D721Med (cell line): ENCODE measurements at regions not wholly inside any gene's neighbourhood (a gene's known extent, or its start where the extent isn't known, plus 50 kb on each side); places are given as distances from the start of the nearest gene placed in this dataset.

Source experiments
- DNase-seq: peaks from one replicate; pipeline ENCODE4 v3.0.0; 2011; ENCODE audit warnings: low spot score; ENCODE audit not compliant: insufficient read length
- FAIRE-seq: peaks from 2 replicates; lab custom pipeline; 2011; peaks lifted over from hg19 to GRCh38; lab: Jason Lieb, UNC
- TF ChIP-seq, protein P1 (sequence below): IDR thresholded peaks from 2 replicates; pipeline ENCODE4 v1.5.1; 2012; ENCODE audit warnings: mild to moderate bottlenecking, control low read depth; ENCODE audit not compliant: insufficient read depth; ENCODE audit errors: missing control alignments

DNA sequence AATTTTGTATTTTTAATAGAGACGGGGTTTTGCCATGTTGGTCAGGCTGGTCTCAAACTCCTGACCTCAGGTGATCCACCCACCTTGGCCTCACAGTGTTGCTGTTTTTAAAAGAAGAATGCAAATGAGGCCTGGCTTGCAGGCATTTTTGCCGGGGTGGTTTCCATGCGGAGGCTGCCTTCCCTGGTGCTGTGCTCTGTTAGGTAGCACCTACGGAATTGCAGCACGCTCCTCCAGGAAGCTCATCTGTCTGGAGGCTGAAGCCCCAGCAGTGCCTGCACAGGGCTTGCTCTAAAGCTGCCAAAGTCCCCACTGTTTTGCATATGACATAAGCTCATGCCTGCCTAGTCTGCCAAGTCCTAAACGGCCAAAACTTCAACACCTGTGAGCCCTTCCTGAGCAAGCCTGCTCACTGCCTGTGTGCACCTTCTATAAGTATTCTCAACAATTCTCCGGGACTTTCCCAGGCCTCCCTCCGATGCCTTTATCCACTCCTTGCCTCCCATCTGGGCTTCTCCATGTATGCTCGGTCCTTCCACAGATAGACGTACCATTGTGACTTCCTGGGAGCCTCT is 551.3 kb upstream of the RAB6C start:
- TF ChIP-seq, protein P1, sequence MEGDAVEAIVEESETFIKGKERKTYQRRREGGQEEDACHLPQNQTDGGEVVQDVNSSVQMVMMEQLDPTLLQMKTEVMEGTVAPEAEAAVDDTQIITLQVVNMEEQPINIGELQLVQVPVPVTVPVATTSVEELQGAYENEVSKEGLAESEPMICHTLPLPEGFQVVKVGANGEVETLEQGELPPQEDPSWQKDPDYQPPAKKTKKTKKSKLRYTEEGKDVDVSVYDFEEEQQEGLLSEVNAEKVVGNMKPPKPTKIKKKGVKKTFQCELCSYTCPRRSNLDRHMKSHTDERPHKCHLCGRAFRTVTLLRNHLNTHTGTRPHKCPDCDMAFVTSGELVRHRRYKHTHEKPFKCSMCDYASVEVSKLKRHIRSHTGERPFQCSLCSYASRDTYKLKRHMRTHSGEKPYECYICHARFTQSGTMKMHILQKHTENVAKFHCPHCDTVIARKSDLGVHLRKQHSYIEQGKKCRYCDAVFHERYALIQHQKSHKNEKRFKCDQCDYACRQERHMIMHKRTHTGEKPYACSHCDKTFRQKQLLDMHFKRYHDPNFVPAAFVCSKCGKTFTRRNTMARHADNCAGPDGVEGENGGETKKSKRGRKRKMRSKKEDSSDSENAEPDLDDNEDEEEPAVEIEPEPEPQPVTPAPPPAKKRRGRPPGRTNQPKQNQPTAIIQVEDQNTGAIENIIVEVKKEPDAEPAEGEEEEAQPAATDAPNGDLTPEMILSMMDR: no peak
- DNase-seq (no peak), FAIRE-seq (no peak)

DNA sequence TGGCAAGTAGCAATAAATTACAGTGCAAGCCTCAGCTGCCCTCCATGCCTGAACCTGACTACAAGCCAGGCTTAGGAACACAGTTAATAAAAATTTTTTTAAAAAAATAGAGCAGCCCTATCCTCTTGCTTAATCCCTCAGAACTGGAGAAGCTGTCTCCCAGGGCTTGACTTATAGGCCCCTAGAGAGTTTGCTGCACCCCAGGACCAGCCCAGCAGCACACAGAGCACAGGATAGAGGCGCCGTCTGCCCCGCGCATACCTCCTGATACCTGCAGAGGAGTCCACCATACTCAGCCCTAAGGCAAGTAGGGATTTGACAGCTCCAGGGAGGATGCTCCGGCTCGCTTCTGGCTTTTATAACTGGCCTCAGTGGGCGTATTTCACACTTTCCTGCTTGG is 548.6 kb upstream of the RAB6C start:
- FAIRE-seq (no peak), DNase-seq (no peak)
- TF ChIP-seq, protein P1: no peak

DNA sequence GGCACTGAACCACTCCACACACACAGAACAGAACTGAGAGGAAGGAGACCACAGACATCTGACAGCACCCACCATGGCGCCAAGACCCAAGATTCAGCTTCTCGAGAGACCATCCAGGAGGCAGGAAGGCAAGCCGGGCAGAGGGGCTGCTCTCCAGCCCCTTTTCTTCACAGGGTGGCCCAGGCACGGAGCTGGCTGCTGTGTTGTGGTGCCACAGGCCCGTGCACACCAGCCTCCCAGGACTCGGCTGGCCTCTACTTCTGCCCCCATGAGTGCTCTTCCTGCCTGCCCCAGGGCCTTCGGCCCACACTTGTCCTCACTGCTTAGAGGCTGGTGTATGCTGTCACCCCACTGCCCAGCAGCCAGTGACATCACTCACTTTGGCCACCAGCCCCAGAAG is 547.6 kb upstream of the RAB6C start:
- DNase-seq (no peak), FAIRE-seq (no peak)
- TF ChIP-seq, protein P1: no peak

- DNase-seq: no peak
- TF ChIP-seq, protein P1: no peak
- no peak for FAIRE-seq
Observed at GRCh38 chr2:129436809-129437208, 542.7 kb upstream of the RAB6C start.

GRCh38 chr2:129437725-129438124 is 541.7 kb upstream of the RAB6C start:
- TF ChIP-seq, protein P1: no peak
- FAIRE-seq: no peak
- DNase-seq: no peak

DNA sequence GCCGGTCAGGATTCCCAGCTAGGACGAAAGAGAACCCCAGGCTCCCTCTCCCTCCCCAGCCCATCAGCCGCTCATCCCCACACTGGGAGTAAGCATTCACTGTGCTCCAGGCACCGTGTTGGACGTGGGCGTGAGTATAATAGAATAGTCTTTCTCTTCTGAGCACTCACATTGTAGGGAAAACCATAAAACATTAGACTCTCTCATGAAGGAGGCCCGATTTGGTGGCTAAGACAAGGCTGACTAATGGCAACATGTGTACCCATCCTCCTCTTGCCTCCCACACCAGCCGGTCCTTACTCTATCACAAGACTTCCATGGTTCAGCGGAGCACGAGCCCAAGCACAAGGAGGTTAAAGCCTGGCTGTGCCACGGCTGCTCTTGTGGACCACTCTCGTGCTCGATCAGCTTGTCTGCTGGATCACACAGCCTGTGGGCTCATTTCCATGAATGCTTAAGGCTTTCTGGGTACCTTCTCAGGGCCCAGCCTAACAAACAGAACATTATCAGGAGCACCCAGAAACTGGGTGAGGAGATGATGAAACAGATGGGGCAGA is 540.9 kb upstream of the RAB6C start:
- no peak for DNase-seq
- FAIRE-seq: no peak
- TF ChIP-seq, protein P1: no peak

DNA sequence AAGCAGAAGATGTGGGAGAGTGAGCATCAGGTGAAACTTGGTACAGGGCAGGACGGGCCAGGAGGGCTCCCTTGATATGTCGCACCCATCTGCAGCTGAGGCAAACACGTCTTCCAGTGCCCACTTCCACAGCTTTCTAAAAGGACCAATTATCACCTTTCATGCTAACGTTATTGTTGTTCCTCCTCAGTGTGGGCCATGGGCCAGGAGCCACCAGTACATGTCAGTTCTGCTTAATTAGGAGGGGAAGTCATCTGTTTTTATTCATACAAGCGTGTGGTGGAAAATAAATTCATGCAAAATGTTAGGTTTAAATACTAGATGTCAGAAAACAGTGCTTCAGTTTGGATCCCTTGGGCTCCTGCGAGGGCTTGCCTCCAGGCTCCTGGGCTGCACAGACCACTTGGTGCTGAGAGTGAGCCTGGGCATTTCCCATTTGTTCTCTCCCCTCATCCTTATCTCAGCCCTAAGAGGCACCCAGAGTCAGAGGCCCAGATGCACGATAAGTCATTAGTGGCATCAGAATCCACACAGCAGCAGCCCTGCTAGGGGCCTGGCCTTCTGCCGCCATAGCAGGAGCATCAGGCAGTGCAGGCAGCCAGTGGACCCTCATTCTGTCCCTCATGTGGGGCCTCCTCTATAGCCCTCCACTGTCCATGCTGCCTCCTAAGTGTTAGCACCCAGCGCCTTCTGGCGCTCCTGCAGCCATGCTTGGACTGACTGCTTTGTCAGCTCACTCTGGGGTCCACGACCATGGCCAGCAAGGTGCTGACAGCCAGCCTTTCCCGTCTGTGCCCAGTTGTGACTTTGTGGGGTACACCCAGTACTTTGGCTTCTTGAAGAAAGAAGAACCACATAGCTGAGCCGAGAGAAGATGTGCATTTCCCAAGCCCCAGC is 539.8 kb upstream of the RAB6C start:
- no peak for FAIRE-seq

More for the DNA sequence above, 539.8 kb upstream of the RAB6C start:
- TF ChIP-seq, protein P1: no peak
- DNase-seq: no peak
